ENCODE measurements at regions not wholly inside any gene's neighbourhood (a gene's known extent, or its start where the extent isn't known, plus 50 kb on each side); places are given as distances from the start of the nearest gene placed in this dataset.
A peak's percentile ranks its signal among the peaks of the same experiment; 100 is the strongest.

GRCh38 chr21:33157303-33157702, 72.4 kb upstream of the IFNAR2 start:
- no peak for DNase-seq

GRCh38 chr21:33158654-33159053, 71.1 kb upstream of the IFNAR2 start:
- no peak for DNase-seq

GRCh38 chr21:33162436-33162951, 67.2 kb upstream of the IFNAR2 start:
- DNase-seq: no peak

GRCh38 chr21:33168886-33169285, 60.9 kb upstream of the IFNAR2 start:
- DNase-seq: no peak

GRCh38 chr21:33169359-33169758, 60.4 kb upstream of the IFNAR2 start:
- no peak for DNase-seq

- DNase-seq: peak; percentile 75
Measured at GRCh38 chr21:33171616-33172169, 58.0 kb upstream of the IFNAR2 start.

GRCh38 chr21:33174756-33175155, 55.0 kb upstream of the IFNAR2 start:
- no peak for DNase-seq
